ENCODE measurements at regions not wholly inside any gene's neighbourhood (a gene's known extent, or its start where the extent isn't known, plus 50 kb on each side); places are given as distances from the start of the nearest gene placed in this dataset.

- TF ChIP-seq ATF3 (IDR thresholded peaks at IDR 0.05) (no peak), ATF3 (CRISPR knock-in tag; conservative IDR thresholded peaks at IDR 0.05) (no peak), ZNF23 (CRISPR knock-in tag; IDR thresholded peaks at IDR 0.05) (no peak), TBL1XR1 (IDR thresholded peaks at IDR 0.05; ENCODE audit: low read length in 2 of 2) (peak in 1 of 2 experiments; percentile 5; a peak in 1 of 4 replicates), CREB3 (tag; conservative IDR thresholded peaks at IDR 0.05; ENCODE audit: low read depth) (no peak), FOXJ3 (CRISPR knock-in tag; IDR thresholded peaks at IDR 0.05) (no peak), PHF20 (IDR thresholded peaks at IDR 0.05; ENCODE audit: partially characterized antibody) (no peak), ELF4 (CRISPR knock-in tag; IDR thresholded peaks at IDR 0.05) (0 out of 2 replicates have a peak, but pooled peaks have one; percentile 19), HDAC3 (IDR thresholded peaks at IDR 0.05; ENCODE audit: borderline replicate concordance, partially characterized antibody) (no peak), NBN (IDR thresholded peaks at IDR 0.05; ENCODE audit: low read depth) (no peak), FOXP1 (CRISPR knock-in tag; IDR thresholded peaks at IDR 0.05) (no peak; the same call in 1 of the 2 replicates), KDM1A (IDR thresholded peaks at IDR 0.05) (no peak), MCM7 (IDR thresholded peaks at IDR 0.05) (no peak)
These were observed 594.7 kb upstream of the ADGRB3 start (continued) for GRCh38 chr6:68040312-68040778.

Measured in K562 (cell line).